Type B pancreatic cell (in vitro differentiated cells): ENCODE measurements at regions not wholly inside any gene's neighbourhood (a gene's known extent, or its start where the extent isn't known, plus 50 kb on each side); places are given as distances from the start of the nearest gene placed in this dataset.

Experiments used
- DNase-seq: peaks from one replicate; pipeline ENCODE4 v3.0.0; 2021; ENCODE audit warnings: mixed read lengths; ENCODE audit not compliant: unreplicated experiment; ENCODE audit errors: extremely low spot score
- H3K27ac Mint-ChIP-seq: 2 replicates; pipeline ENCODE4 v1.8.0; 2021; ENCODE audit warnings: mild to moderate bottlenecking, mixed read lengths
- H3K27me3 Mint-ChIP-seq: 2 replicates; pipeline ENCODE4 v1.8.0; 2021; ENCODE audit warnings: mixed read lengths
- H3K36me3 Mint-ChIP-seq: 2 replicates; pipeline ENCODE4 v1.8.0; 2021; ENCODE audit warnings: mixed read lengths
- H3K4me1 Mint-ChIP-seq: one replicate; pipeline ENCODE4 v1.8.0; 2021; ENCODE audit warnings: mixed read lengths; ENCODE audit not compliant: unreplicated experiment
- H3K4me3 Mint-ChIP-seq: 2 replicates; pipeline ENCODE4 v1.8.0; 2021; ENCODE audit warnings: mild to moderate bottlenecking, mixed read lengths
- H3K9me3 Mint-ChIP-seq: 2 replicates; pipeline ENCODE4 v1.8.0; 2021; ENCODE audit warnings: mixed read lengths
- TF ChIP-seq, protein P1 (sequence below): fragments of 200-600 bp; sonication (generic); conservative IDR thresholded peaks from 2 replicates; pipeline ENCODE4 v1.5.0; 2021; ENCODE audit warnings: antibody characterized with exemption, mild to moderate bottlenecking

- H3K27ac Mint-ChIP-seq = no peak overlapping the region
- no peaks in the 10 kb centered on the region for H3K27me3 Mint-ChIP-seq
- no peak overlapping the region for H3K4me3 Mint-ChIP-seq
- TF ChIP-seq, protein P1, sequence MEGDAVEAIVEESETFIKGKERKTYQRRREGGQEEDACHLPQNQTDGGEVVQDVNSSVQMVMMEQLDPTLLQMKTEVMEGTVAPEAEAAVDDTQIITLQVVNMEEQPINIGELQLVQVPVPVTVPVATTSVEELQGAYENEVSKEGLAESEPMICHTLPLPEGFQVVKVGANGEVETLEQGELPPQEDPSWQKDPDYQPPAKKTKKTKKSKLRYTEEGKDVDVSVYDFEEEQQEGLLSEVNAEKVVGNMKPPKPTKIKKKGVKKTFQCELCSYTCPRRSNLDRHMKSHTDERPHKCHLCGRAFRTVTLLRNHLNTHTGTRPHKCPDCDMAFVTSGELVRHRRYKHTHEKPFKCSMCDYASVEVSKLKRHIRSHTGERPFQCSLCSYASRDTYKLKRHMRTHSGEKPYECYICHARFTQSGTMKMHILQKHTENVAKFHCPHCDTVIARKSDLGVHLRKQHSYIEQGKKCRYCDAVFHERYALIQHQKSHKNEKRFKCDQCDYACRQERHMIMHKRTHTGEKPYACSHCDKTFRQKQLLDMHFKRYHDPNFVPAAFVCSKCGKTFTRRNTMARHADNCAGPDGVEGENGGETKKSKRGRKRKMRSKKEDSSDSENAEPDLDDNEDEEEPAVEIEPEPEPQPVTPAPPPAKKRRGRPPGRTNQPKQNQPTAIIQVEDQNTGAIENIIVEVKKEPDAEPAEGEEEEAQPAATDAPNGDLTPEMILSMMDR = no peak
- DNase-seq = no peak
- no peaks in the 10 kb centered on the region for H3K4me1 Mint-ChIP-seq
- no peaks in the 10 kb centered on the region for H3K36me3 Mint-ChIP-seq
- H3K9me3 Mint-ChIP-seq = no peaks in the 10 kb centered on the region
Observed at GRCh38 chr6:93954584-93954983, 535.2 kb upstream of the EPHA7 start.

DNA sequence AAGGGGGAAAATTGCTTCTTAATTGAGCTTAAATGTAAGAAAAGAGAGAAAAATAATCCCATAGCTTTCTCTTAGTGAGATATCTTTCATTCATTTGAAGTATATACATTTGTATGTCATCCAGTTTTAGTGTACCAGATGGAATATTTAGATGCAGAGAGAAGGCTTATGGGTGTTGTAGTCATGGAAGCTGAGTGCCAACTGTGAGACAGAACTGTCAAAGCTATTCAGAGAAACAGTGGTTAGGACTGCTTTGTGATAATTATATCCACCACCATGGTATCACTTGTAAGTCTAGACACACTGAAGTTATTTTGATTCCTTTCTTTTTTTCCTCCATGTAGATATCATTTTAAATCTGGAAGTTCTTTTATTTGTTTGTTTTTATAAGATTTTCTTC, 524.3 kb upstream of the EPHA7 start:
- Mint-ChIP-seq H3K4me1 (no peaks in the 10 kb centered on the region), H3K9me3 (peaks cover 5% of the 10 kb centered on the region), H3K27ac (no peak overlapping the region), H3K27me3 (no peaks in the 10 kb centered on the region), H3K4me3 (no peak overlapping the region), H3K36me3 (no peaks in the 10 kb centered on the region)
- no peak for DNase-seq
- TF ChIP-seq, protein P1 = no peak

DNA sequence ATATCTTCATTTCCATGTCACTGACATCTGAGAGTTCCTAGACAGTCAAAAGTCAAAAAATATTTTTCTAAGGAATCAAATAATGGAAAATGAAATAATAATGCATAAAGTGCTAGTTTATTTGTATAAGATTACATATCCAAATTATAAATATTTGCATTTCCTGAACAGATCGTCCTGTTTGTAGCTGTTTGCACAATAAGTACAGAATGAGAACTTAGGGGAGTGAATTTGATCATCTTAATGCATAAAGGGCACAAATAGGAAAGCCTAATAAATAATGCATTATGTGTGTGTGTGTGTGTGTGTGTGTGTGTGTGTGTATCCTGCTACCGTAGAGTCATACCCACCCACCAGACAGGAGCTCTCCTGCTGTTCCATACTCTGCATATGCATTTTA, 521.0 kb upstream of the EPHA7 start:
- Mint-ChIP-seq H3K4me1 (no peaks in the 10 kb centered on the region), H3K36me3 (no peaks in the 10 kb centered on the region), H3K4me3 (no peak overlapping the region), H3K27ac (no peak overlapping the region), H3K27me3 (no peaks in the 10 kb centered on the region), H3K9me3 (no peaks in the 10 kb centered on the region)
- DNase-seq = no peak
- TF ChIP-seq, protein P1 = no peak

DNA sequence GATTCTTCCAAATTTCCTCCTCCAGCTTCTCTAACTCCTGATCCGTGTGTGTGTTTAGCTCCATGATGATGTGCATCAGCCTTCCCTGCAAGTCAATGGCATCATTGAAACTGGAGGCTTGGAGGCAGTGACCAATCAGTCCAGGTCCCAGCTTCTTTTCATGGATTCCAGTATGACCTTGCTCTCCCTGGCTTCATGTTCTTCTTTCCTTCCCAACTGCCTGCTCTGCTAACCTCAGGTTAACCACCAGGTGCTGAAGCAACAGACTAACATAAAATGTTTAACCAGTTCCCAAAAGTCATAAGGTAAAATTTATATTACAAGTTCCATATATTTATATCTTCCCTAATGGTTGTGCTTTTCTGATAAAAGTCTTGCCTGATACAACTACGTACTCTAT, 512.8 kb upstream of the EPHA7 start:
- no peak for DNase-seq
- no peaks in the 10 kb centered on the region for H3K4me1 Mint-ChIP-seq
- H3K4me3 Mint-ChIP-seq = no peak overlapping the region
- TF ChIP-seq, protein P1 = peak; percentile 29
- no peak overlapping the region for H3K27ac Mint-ChIP-seq
- H3K36me3 Mint-ChIP-seq = no peaks in the 10 kb centered on the region
- H3K27me3 Mint-ChIP-seq = no peaks in the 10 kb centered on the region
- no peaks in the 10 kb centered on the region for H3K9me3 Mint-ChIP-seq

- Mint-ChIP-seq H3K36me3 (no peaks in the 10 kb centered on the region), H3K27ac (no peak overlapping the region), H3K4me3 (no peak overlapping the region), H3K4me1 (no peaks in the 10 kb centered on the region), H3K9me3 (no peaks in the 10 kb centered on the region), H3K27me3 (no peaks in the 10 kb centered on the region)
- TF ChIP-seq, protein P1 = no peak
- DNase-seq = no peak
Observed at GRCh38 chr6:93927731-93928130, 508.4 kb upstream of the EPHA7 start.

DNA sequence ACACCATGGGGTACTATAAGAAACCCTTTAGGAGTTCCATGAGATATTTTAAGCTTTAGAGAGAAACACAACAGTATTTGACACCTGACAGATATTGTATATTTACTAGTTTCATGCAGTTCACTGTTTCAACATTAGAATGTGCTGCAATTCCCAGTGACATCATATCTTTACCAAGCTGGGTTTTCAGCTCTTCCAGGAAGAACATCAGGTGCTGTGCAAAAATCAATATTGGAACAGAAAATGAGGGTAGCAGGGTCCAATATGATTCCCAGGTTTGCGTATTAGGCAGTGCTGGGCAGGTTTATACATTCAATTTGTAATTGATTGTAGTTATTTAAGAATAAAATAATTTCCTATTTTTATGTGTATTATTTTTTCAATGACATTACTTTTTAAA, 500.0 kb upstream of the EPHA7 start:
- Mint-ChIP-seq H3K27ac (no peak overlapping the region), H3K36me3 (no peaks in the 10 kb centered on the region), H3K9me3 (peaks cover 9% of the 10 kb centered on the region), H3K4me3 (no peak overlapping the region), H3K27me3 (no peaks in the 10 kb centered on the region), H3K4me1 (no peaks in the 10 kb centered on the region)
- TF ChIP-seq, protein P1 = no peak
- DNase-seq = no peak
